ENCODE measurements at regions not wholly inside any gene's neighbourhood (a gene's known extent, or its start where the extent isn't known, plus 50 kb on each side); places are given as distances from the start of the nearest gene placed in this dataset.

- no peak for DNase-seq
- TF ChIP-seq EP300 (IDR thresholded peaks at IDR 0.05) = no peak
- TF ChIP-seq POLR2A (IDR thresholded peaks at IDR 0.05) = no peak
- no peak for TF ChIP-seq CTCF (IDR thresholded peaks at IDR 0.05)
- Histone ChIP-seq H3K27ac (no peak overlapping the region), H3K4me3 (no peak overlapping the region), H3K27me3 (no peaks in the 10 kb centered on the region), H3K9me3 (no peaks in the 10 kb centered on the region), H3K36me3 (no peaks in the 10 kb centered on the region), H3K4me1 (ENCODE audit: insufficient read depth) (no peaks in the 10 kb centered on the region)
- WGBS, 3 donors = 74 to 84% (median 83%) methylated on average over 5 of the region's 5 CpGs
- intact Hi-C loops (cut with DNase I) = no loop called here
These were observed 229.3 kb downstream of the PIK3R1 start for GRCh38 chr5:68444833-68445232.

- H3K4me3 ChIP-seq = no peak overlapping the region
- intact Hi-C loops (cut with DNase I) = no loop called here
- no peaks in the 10 kb centered on the region for H3K9me3 ChIP-seq
- no peak for DNase-seq
- no peak overlapping the region for H3K27ac ChIP-seq
- H3K27me3 ChIP-seq = no peaks in the 10 kb centered on the region
- WGBS, 3 donors = 62 to 76% (median 67%) methylated on average over 6 of the region's 6 CpGs
- TF ChIP-seq CTCF (IDR thresholded peaks at IDR 0.05) = no peak
- TF ChIP-seq EP300 (IDR thresholded peaks at IDR 0.05) = no peak
- TF ChIP-seq POLR2A (IDR thresholded peaks at IDR 0.05) = no peak
- H3K36me3 ChIP-seq = no peaks in the 10 kb centered on the region
- no peaks in the 10 kb centered on the region for H3K4me1 ChIP-seq (ENCODE audit: insufficient read depth)
These were observed 229.9 kb downstream of the PIK3R1 start for GRCh38 chr5:68445257-68446069.

GRCh38 chr5:68446070-68446357 lies 230.5 kb downstream of the PIK3R1 start:
- intact Hi-C loops (cut with DNase I) = no loop called here

GRCh38 chr5:68446487-68446894 lies 230.9 kb downstream of the PIK3R1 start:
- H3K4me3 ChIP-seq = no peak overlapping the region
- no peak for DNase-seq
- no peak for TF ChIP-seq POLR2A (IDR thresholded peaks at IDR 0.05)
- no peak for TF ChIP-seq EP300 (IDR thresholded peaks at IDR 0.05)
- TF ChIP-seq CTCF (IDR thresholded peaks at IDR 0.05) = no peak
- H3K9me3 ChIP-seq = no peaks in the 10 kb centered on the region
- no peak overlapping the region for H3K27ac ChIP-seq
- H3K36me3 ChIP-seq = no peaks in the 10 kb centered on the region
- no peaks in the 10 kb centered on the region for H3K27me3 ChIP-seq
- 89 to 100% (median 98%) methylated on average over 1 of the region's 1 CpG for WGBS, 3 donors
- intact Hi-C loops (cut with DNase I) = no loop called here
- no peaks in the 10 kb centered on the region for H3K4me1 ChIP-seq (ENCODE audit: insufficient read depth)

More at GRCh38 chr5:68446070-68446357, 230.5 kb downstream of the PIK3R1 start:
- H3K27me3 ChIP-seq = no peaks in the 10 kb centered on the region
- DNase-seq = no peak
- no peak overlapping the region for H3K27ac ChIP-seq
- no peak overlapping the region for H3K4me3 ChIP-seq
- no peaks in the 10 kb centered on the region for H3K9me3 ChIP-seq
- WGBS, 3 donors = 85 to 94% (median 89%) methylated on average over 1 of the region's 1 CpG
- TF ChIP-seq CTCF (IDR thresholded peaks at IDR 0.05) (no peak), EP300 (IDR thresholded peaks at IDR 0.05) (no peak), POLR2A (IDR thresholded peaks at IDR 0.05) (no peak)
- no peaks in the 10 kb centered on the region for H3K36me3 ChIP-seq
- no peaks in the 10 kb centered on the region for H3K4me1 ChIP-seq (ENCODE audit: insufficient read depth)

Measured in ovary (tissue), 7 donors.